ENCODE measurements at regions not wholly inside any gene's neighbourhood (a gene's known extent, or its start where the extent isn't known, plus 50 kb on each side); places are given as distances from the start of the nearest gene placed in this dataset.

DNA sequence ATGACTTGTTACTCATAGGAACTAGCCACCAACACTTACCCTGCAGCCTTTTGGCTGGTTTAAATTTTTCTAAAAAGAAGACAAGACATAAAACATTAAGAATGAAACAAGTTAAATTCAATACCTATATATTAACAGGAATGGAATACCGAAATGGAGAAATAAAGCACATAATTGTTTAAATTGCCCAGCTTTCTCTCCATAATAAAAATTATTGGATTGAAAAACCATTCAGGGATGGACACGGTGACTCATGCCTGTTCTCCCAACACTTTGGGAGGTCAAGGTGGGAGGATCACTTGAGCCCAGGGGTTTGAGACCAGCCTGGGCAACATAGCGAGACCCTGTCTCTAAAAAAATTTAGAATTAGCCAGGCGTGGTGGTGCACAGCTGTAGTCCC is 179.4 kb upstream of the MKLN1 start:
- DNase-seq (ENCODE audit: low spot score, unreplicated experiment), result no peak
- Mint-ChIP-seq H3K36me3 (ENCODE audit: insufficient read depth) (no peaks in the 10 kb centered on the region), H3K9me3 (ENCODE audit: low read depth) (no peaks in the 10 kb centered on the region), H3K4me1 (ENCODE audit: low read depth) (no peaks in the 10 kb centered on the region), H3K27me3 (no peaks in the 10 kb centered on the region), H3K4me3 (ENCODE audit: low read depth) (no peak overlapping the region), H3K27ac (no peak overlapping the region)
- TF ChIP-seq, protein P1, sequence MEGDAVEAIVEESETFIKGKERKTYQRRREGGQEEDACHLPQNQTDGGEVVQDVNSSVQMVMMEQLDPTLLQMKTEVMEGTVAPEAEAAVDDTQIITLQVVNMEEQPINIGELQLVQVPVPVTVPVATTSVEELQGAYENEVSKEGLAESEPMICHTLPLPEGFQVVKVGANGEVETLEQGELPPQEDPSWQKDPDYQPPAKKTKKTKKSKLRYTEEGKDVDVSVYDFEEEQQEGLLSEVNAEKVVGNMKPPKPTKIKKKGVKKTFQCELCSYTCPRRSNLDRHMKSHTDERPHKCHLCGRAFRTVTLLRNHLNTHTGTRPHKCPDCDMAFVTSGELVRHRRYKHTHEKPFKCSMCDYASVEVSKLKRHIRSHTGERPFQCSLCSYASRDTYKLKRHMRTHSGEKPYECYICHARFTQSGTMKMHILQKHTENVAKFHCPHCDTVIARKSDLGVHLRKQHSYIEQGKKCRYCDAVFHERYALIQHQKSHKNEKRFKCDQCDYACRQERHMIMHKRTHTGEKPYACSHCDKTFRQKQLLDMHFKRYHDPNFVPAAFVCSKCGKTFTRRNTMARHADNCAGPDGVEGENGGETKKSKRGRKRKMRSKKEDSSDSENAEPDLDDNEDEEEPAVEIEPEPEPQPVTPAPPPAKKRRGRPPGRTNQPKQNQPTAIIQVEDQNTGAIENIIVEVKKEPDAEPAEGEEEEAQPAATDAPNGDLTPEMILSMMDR (IDR thresholded peaks at IDR 0.05; ENCODE audit: unreplicated experiment), result no peak

DNA sequence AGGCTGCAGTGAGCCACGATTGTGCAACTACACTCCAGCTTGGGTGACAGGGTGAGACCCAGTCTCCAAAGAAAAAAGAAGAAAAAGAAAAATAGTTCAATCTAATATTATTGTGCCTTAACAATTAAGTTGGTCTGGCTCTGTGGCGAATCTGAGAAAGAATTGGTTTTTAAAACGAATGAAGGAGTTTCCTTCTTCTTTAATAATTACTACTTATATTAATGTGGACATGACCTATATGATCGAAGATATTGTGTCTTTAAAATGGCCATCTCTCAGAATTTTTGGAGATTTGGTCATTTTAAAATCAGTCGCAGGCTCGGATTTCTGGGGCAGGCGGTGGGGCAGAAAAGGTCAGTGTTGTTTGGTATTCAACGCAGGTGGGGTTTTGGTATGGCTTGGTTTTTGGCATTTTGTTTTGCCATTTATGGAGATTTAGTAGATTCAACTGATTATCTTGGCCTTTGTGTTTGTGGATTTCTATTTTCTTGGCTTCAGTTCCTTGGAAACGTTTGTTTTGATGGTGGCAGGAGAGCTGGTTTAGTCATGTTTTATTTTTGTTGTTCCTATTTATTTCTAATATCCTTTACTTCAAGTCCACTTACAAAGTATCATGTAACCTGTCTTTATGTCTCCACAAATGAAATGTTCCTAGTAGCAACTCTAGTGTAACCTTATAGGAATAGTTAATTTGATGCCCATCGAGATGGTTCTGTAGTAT is 178.8 kb upstream of the MKLN1 start:
- no peak overlapping the region for H3K27ac Mint-ChIP-seq
- no peaks in the 10 kb centered on the region for H3K36me3 Mint-ChIP-seq (ENCODE audit: insufficient read depth)
- no peak for DNase-seq (ENCODE audit: low spot score, unreplicated experiment)
- TF ChIP-seq, protein P1 (IDR thresholded peaks at IDR 0.05; ENCODE audit: unreplicated experiment), result no peak
- no peak overlapping the region for H3K4me3 Mint-ChIP-seq (ENCODE audit: low read depth)
- no peaks in the 10 kb centered on the region for H3K4me1 Mint-ChIP-seq (ENCODE audit: low read depth)
- H3K9me3 Mint-ChIP-seq (ENCODE audit: low read depth), result no peaks in the 10 kb centered on the region
- no peaks in the 10 kb centered on the region for H3K27me3 Mint-ChIP-seq

DNA sequence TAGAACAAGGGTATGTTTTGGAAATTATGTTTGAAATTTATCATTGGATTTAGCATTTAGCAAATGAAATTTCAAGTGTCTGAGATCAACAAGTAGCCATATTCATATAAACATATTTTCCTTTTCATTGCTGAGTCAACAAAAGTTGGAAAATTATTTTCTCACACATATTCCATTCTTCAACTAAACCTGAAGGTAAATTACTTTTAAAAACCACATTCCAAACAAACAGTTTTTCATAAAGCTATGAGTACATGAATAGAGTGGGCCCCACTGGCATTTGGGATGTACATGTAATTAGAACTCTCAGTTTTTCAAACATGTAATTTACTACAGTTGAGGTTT is 178.3 kb upstream of the MKLN1 start:
- Mint-ChIP-seq H3K36me3 (ENCODE audit: insufficient read depth) (no peaks in the 10 kb centered on the region), H3K27ac (no peak overlapping the region), H3K4me1 (ENCODE audit: low read depth) (no peaks in the 10 kb centered on the region), H3K27me3 (no peaks in the 10 kb centered on the region), H3K9me3 (ENCODE audit: low read depth) (no peaks in the 10 kb centered on the region), H3K4me3 (ENCODE audit: low read depth) (no peak overlapping the region)
- DNase-seq (ENCODE audit: low spot score, unreplicated experiment), result no peak
- TF ChIP-seq, protein P1 (IDR thresholded peaks at IDR 0.05; ENCODE audit: unreplicated experiment), result no peak

DNA sequence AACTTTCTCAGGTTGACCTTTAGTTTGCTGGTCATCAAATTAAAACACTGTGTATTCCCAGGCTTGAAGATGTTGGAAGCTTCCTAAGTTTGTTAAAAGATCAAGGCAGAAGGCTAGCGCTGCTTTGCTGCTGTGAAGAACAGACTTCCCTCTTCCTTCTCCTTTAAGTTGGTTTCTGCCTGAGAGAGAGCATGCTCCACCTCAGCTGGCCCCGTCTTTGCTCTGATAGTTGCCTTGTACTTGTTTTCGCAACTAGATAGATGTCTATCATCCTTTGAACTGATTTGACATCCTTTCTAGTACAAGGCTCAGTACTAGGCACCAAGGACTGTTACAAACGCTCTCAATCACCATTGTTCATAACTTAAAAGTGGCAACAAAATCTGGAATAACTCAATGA is 177.8 kb upstream of the MKLN1 start:
- Mint-ChIP-seq H3K27me3 (no peaks in the 10 kb centered on the region), H3K4me3 (ENCODE audit: low read depth) (no peak overlapping the region), H3K9me3 (ENCODE audit: low read depth) (no peaks in the 10 kb centered on the region), H3K36me3 (ENCODE audit: insufficient read depth) (no peaks in the 10 kb centered on the region), H3K27ac (no peak overlapping the region), H3K4me1 (ENCODE audit: low read depth) (no peaks in the 10 kb centered on the region)
- TF ChIP-seq, protein P1 (IDR thresholded peaks at IDR 0.05; ENCODE audit: unreplicated experiment), result no peak
- no peak for DNase-seq (ENCODE audit: low spot score, unreplicated experiment)

DNA sequence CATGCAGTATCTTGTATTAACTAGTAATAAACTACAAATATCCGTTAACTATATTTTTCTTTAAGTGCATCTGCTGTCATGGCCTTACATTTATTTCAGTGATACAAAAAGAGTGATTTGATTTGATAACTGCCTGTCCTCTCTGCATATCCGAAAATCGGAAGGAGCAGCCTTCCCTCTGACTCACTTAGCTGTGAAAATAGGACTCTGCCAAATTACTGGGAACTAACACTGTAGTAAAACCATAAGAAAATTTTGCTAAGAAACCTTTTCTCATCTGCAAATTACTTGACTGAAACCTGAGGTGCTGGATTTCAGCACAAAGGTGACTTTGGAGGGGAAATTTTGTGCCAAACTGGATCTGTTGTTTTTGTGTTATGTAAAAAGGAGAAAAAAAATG is 176.6 kb upstream of the MKLN1 start:
- H3K27ac Mint-ChIP-seq, result no peak overlapping the region
- TF ChIP-seq, protein P1 (IDR thresholded peaks at IDR 0.05; ENCODE audit: unreplicated experiment), result no peak
- no peaks in the 10 kb centered on the region for H3K36me3 Mint-ChIP-seq (ENCODE audit: insufficient read depth)
- H3K9me3 Mint-ChIP-seq (ENCODE audit: low read depth), result no peaks in the 10 kb centered on the region
- DNase-seq (ENCODE audit: low spot score, unreplicated experiment), result no peak
- no peaks in the 10 kb centered on the region for H3K4me1 Mint-ChIP-seq (ENCODE audit: low read depth)
- no peak overlapping the region for H3K4me3 Mint-ChIP-seq (ENCODE audit: low read depth)
- no peaks in the 10 kb centered on the region for H3K27me3 Mint-ChIP-seq
